ENCODE measurements at regions not wholly inside any gene's neighbourhood (a gene's known extent, or its start where the extent isn't known, plus 50 kb on each side); places are given as distances from the start of the nearest gene placed in this dataset.

- Mint-ChIP-seq H3K4me3 (no peak overlapping the region), H3K4me1 (no peaks in the 10 kb centered on the region; a peak in 1 of 4 replicates), H3K36me3 (ENCODE audit: insufficient read depth in 1 of 3, low read depth in 3 of 3) (no peaks in the 10 kb centered on the region), H3K9me3 (peaks cover 3 to 5% of the 10 kb centered on the region in 2 experiments; a peak in 3 of 5 replicates), H3K27ac (0 out of 7 replicates have a peak overlapping the region, but pooled peaks of 1 of the 3 experiments have one; percentile 64), H3K27me3 (ENCODE audit: low read depth) (no peaks in the 10 kb centered on the region)
- no peak overlapping the region for H4K8ac ChIP-seq (replicated peaks; ENCODE audit: insufficient read length, low read depth, low read length)
- no peak overlapping the region for H3K9ac ChIP-seq (ENCODE audit: extremely low read depth, insufficient read length, low read length)
- WGBS (ENCODE audit: extremely low coverage, insufficient read length, low lambda C conversion rate), result no CpG with 5 or more reads among the region's 6 CpGs
- H3T11ph ChIP-seq (ENCODE audit: low read length), result no peak overlapping the region
- no peaks in the 10 kb centered on the region for H3K27me3 ChIP-seq (ENCODE audit: insufficient read depth, low read length)
- no peaks in the 10 kb centered on the region for H3K23me2 ChIP-seq (ENCODE audit: insufficient read length, low read depth, low read length, poor library complexity, severe bottlenecking)
- H2BK12ac ChIP-seq (ENCODE audit: insufficient read length, low read depth, low read length), result no peak overlapping the region
- no peak overlapping the region for H3K4ac ChIP-seq (ENCODE audit: low read depth, low read length)
- TF ChIP-seq CTCF (conservative IDR thresholded peaks at IDR 0.05), result no peak
- no peaks in the 10 kb centered on the region for H4K20me1 ChIP-seq (ENCODE audit: control insufficient read depth, insufficient read depth, insufficient read length)
- H2AK5ac ChIP-seq (ENCODE audit: insufficient read length, low read length), result no peak overlapping the region
- no peak overlapping the region for H3K27ac ChIP-seq (ENCODE audit: insufficient read length, low read depth, low read length)
- H2BK15ac ChIP-seq (ENCODE audit: low read depth, low read length), result no peak overlapping the region
- no peak overlapping the region for H3K4me2 ChIP-seq (ENCODE audit: insufficient read depth, insufficient read length, low read length)
- peak; percentile 28 for DNase-seq
- H3K14ac ChIP-seq (ENCODE audit: insufficient read depth, low read length), result no peak overlapping the region
- H4K91ac ChIP-seq (ENCODE audit: insufficient read length, low read depth, low read length), result no peak overlapping the region
- no peak overlapping the region for H2AFZ ChIP-seq (ENCODE audit: low read length)
- H2BK5ac ChIP-seq (ENCODE audit: insufficient read length, low read length), result no peak overlapping the region
- H3K23ac ChIP-seq (ENCODE audit: insufficient read length, low read depth, low read length), result no peak overlapping the region
- H4K5ac ChIP-seq (ENCODE audit: insufficient read length, low read depth, low read length), result no peak overlapping the region
- no peaks in the 10 kb centered on the region for H3K9me3 ChIP-seq (ENCODE audit: control insufficient read depth, low read depth, low read length)
- no peaks in the 10 kb centered on the region for H3K79me2 ChIP-seq (ENCODE audit: insufficient read depth, low read length)
- no peaks in the 10 kb centered on the region for H3K4me1 ChIP-seq (ENCODE audit: insufficient read depth, low read length)
- H2BK120ac ChIP-seq (ENCODE audit: low read depth, low read length, poor library complexity, severe bottlenecking), result no peak overlapping the region
- no peaks in the 10 kb centered on the region for H3K79me1 ChIP-seq (ENCODE audit: insufficient read depth, low read depth, low read length, poor library complexity, severe bottlenecking)
- H2BK20ac ChIP-seq (ENCODE audit: low read depth, low read length, poor library complexity, severe bottlenecking), result no peak overlapping the region
- H3K56ac ChIP-seq (ENCODE audit: insufficient read length, low read depth, low read length), result no peak overlapping the region
- no peak overlapping the region for H3K18ac ChIP-seq (ENCODE audit: insufficient read length, low read depth, low read length)
These were observed 412.5 kb downstream of the RMST start for GRCh38 chr12:97875064-97875463.

Measured in H9 (cell line).